DMS53 (cell line): ENCODE measurements at regions not wholly inside any gene's neighbourhood (a gene's known extent, or its start where the extent isn't known, plus 50 kb on each side); places are given as distances from the start of the nearest gene placed in this dataset.
A peak's percentile ranks its signal among the peaks of the same experiment; 100 is the strongest.

Experiments used
- DNase-seq: peaks from one replicate; lab custom pipeline; 2025; lab: John Stamatoyannopoulos, UW

DNA sequence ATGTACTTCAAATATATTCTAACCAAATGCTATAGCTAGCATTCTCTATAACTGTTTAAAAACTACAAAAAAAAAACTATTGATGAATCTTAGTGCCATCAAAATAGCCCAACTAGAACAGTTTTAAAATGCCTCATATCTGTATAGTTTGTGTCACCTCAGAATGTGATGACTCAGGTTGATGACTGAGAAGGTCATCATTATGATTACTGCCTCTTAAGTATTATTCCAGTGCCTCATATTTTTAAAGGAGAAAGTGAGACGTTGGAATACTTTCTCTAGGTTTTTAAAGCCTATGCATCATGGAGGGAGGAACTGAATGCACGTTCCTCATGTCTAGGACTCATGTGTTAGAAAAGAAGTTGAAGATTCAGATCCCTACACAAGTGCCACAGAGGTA is 88.2 kb downstream of the TMA16 start:
- DNase-seq = no peak

DNA sequence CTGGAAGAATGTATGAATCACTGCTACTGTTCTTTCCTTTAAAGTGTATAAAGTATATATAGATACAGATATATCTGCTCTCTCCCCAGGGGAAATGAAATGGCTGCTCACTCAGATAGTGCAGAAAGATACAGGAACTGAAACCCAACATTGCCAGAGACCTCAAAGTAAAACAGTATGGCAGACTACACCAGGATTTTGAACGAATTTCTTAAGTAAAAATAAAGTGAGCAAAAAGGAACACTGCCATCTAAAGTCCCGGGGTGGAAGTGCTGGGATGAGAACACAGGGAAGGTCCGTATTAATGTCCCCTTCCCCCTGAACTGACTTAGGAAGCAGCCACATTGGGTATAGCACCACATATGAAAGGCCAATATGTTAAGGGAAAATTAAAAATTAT is 93.4 kb downstream of the TMA16 start:
- DNase-seq = peak; percentile 42

DNA sequence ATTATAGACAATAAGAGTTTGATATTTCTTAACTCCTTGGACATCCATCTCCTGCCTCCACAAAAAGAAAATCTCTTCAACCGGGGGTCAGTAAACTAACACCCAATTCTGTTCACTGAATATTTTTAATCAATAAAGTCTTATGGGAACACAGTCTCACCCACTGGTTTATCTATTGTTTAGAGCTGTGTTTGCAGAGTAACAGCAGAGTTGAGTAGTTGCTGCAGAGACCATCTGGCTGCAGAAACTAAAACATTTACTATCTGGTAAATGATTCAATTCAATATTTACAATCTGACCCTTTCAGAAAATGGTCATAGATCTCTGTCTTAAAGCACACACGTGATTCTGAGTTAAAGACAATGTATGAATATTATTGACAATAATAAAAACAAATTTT is 94.0 kb downstream of the TMA16 start:
- DNase-seq = peak; percentile 63

DNA sequence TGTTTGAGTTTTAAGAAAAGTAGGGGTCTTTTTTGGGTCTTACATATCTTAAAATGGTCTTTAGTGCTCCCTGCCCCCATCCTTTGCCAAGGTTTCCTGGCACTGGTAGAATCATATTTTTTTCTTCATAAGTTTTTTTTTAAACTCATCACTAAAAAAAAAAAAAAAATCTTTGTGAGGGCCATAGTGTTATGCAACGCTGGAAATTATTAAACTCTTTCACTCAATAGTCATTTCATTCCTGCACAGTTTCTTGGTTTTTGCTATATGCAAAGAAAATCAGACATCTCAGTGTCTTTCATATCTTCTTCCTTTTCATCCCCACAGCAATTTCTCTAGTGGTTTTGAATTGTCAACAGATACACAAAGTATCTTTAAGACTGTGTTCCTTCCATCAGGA is 95.6 kb downstream of the TMA16 start:
- DNase-seq = no peak

DNA sequence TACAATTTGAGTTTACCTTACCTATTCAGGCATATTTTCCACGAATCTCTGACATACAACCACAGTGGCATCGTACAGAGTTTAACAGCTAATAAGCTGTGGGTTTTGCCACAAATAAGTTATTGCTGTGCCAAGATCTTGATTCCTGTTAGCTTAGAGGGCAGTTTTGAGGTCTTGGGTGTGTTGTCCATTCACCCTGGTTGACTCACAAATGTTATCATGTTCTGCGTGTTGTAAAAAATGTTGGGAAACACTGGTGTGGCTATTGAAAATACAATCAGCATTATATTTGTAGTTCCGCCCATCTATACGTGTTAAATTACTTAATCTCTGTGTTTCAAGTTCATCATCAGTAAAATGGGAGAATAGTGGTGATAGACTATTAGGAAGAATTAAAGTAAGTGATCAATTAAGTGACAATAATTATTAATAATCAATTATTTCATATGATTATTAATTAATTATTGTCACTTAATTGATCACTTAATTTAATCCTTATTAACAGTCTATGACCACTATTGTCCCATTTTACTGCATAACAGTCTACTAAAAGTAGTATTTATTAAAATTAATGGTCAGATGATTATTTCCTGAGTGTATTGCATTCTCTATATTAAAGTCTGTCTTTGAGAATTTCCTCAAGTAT is 96.3 kb downstream of the TMA16 start:
- peak; percentile 1 for DNase-seq

DNA sequence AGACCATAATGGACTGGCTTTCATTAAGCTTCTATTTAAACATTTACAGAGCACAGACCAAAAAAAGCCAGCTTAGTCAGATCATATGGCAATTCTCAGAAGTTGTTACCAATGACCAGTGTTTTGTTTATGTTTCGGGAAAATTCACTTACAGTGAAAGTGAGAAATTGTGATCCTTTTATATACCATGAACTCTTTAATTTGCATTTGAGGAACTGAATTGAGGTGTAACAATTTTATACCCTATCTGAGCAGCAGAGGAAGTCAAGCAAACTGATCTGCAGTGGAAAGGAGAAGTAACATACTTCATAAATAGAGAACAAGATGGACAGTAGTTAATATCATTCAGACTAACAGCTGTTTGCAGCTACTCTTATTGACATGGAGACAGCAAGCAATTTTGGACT is 97.1 kb downstream of the TMA16 start:
- DNase-seq = peak; percentile 25

DNA sequence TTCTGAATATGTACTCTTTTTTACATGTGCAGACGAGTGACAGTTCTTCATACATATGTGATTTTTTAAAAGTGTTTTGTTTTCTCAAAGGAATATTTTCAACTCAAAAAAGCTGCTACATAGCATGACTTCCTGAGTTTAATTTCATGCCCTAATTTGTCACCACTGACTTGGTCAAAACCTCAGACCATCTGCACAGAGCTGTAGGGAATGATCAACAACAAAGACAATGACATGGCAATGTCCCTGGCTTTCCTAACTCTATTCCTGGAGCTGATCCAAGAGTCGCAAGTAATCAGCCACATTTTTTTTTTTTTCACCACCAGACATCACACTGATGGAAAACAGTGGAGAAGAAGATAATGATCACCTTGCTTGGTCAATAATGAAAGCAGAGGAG is 97.7 kb downstream of the TMA16 start:
- peak; percentile 37 for DNase-seq

DNA sequence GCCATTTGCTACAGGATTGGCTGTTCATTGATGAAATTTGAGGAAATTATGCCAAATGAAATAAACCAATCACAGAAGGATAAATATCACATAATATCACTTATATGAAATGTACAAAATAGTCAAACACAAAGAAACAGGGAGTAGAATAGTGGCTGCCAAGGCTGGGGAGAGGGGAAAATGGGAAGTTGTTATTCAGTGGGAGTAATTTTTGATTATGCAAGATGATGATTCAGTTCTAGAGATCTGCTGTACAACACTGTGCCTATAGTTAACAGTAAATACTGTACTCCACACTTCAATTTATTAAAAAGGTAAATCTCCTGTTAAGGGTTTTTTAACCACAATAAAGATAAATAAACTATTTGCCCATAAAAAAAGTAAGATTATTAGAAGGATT is 101.1 kb downstream of the TMA16 start:
- DNase-seq = no peak

DNA sequence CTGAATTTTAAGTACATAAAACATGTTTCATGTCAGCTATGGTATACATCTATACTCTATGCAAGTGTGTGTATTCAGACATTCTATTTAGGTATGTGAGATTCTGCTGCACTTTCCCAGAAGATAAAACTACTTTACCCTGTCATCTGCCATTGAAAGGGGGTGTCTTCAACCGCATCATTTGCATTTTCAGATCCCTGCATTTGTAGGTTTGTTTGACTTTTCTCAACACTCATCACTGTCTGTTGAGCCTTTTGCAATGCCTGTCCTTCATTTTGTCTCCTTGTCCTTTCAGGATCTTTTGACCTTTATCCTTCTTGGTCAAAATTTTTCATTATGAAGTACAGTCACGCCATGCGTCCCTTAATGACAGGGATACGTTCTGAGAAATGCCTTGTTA is 103.5 kb downstream of the TMA16 start:
- DNase-seq = no peak

DNA sequence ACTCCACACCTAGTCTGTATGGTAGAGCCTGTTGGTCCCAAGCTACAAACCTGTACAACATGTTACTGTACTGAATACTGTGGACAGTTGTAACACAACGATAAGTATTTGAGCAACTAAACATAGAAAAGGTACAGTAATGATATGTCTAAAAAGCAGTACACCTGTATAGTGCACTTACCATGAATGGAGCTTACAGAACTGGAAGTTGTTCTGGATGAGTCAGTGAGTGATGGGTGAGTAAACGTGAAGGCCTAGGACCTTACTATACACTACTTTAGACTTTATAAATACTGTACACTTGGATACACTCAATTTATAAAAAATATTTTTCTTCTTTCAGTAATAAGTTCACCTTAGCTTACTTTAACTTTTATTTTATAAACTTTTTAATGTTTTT is 104.0 kb downstream of the TMA16 start:
- no peak for DNase-seq

DNA sequence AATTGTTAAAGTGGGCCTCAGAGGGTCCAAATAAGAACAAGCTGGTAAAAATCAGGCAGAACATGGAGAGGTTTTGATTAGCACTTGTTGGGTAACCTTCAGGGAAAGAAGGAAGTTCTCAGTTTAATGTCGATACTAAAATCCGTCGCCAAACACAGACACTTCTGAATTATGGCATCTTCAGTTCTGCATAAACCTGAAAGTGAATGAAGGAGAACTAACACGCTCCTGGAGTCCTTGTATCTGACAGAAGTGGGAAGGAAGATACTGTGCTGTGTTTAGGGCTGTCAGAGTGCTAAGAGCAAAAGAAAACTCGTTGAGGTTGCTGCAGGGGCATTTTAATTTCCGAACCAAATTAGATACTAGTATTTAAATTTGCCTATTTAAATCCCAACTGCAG is 106.2 kb downstream of the TMA16 start:
- DNase-seq = no peak

DNA sequence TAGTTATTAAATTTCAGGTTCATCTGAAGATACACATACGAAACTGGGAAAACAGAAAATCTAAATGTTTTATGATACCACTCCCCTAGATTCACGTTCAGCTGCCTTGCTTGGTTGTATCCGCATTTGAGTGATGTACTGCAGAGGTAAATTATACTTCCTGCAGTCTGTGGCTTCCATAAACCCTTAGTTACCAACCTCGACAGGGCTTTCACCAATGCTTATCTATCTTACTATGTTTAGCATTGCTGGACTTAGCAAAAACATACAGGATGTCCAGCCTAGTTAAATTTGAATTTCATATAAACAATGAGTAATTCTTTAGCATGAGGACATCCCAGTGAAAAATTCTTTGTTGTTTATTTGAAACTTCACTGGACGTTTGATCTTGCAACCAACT is 108.8 kb downstream of the TMA16 start:
- DNase-seq = no peak

DNA sequence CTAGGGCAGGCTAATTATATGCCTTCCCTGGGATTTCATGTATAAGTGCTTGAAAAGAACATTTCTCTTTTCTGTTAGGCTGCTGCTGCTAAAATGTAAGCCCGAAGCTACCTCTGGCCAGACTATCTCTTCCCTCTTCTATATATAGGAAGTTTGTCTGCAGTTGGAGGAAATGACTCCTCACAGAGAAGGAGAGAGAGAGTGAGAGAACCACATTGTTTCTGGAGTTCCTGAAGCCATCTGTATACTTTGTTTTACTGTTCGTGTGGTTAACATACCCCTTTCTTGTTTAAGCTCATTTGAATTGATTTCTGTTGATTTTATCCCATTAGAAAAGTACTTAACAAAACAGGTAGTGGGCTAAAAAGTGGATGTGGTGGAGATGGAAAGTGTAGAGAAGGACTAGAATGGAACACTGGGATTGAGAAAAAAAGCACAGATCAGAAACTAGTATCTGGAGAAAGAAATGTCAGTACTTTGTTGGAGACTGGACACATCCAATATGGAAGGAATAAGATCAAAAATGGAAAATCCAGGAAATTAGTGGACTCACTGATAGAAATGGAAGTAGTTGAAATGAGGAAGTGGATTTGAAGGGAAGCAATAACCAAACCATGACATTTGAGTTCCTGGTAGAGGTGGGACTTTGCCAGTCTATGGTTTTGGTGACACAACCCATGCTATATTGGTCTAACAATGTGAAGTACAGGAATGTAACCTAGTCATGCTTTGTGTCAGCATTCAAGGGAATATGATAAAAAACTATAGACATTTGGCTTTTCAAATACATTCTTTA is 112.6 kb downstream of the TMA16 start:
- no peak for DNase-seq

DNA sequence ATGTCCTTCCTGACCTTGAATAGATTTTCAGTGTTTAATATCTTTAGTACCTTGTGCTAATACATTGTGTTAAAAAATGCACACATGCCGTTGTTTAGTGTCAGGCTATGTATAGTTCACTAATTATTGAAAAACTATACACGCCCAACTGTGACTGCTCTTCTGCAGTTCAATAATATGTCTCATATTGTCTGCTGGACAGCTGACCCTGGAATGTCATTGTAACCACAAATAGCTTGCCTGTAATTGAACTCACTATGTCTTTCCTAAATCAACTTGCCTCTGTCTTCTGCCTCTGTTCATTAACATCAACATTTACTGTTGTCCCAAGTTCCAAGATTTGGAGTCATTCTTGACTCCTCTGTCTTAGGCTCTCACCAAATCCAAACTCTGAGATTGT is 114.5 kb downstream of the TMA16 start:
- no peak for DNase-seq

DNA sequence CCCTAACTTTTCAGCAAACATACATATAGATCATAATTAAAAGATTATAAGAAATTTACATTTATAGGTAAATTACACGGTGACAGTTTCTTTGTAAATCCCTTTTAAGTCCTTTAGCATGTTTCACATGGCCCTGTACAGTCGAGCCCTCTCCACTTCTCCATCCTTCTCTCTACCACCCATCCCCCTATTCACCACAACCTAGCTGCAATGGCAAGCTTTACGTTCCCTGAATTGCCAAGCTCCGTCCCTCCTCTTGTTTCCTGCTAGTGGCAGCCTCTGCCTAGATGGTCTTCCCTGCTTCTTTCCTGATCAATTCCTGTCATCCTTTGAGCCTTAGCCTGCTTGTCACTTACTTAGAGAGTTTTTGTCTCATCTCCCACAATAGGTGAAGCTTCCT is 116.2 kb downstream of the TMA16 start:
- no peak for DNase-seq

DNA sequence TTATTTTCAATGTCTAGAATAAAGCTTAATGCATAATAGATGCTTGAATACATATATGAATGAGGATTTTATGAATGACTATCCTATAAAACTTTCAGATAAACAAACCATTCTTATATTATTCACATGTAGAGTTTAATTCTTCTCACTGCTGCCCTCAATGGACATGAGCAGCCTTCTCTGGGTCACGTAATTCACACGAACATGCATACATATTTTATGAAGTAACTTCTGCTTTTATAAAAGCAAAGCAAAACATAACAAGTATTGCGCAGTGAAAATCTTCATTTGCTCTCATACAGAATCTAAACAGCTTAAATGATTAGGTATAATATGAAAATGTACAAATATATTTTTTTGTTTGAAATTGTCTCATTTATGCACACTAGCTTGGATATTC is 116.7 kb downstream of the TMA16 start:
- no peak for DNase-seq

DNA sequence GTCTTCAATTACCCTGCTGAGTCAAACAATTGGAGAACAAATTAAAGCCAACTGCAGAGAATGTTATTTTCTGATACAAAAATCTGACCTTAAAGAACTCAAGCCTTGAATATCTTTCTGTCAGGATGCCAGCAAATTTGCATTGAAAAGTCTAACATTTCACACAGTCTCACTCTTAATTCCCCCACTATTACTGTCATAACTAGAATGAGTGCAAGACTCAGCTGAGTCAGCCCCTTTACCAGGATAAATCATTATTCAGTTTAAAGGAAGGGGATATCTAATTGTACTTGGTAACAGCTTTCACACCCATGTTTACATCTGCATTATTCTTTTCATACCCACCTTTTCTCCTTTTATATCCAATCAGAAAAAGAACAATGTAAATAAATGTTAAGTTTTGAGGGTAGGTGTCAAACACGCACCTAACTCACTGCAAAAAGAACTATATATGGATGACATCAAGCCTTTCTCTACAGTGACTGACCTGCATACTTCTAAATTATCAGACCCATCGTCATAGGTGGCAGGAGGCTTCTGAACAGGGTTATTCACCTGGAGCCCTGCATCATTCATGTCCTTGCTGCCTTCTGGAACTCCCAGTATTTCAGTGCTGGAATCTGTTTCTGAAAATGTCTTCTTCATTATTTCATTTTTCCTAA is 117.4 kb downstream of the TMA16 start:
- no peak for DNase-seq

DNA sequence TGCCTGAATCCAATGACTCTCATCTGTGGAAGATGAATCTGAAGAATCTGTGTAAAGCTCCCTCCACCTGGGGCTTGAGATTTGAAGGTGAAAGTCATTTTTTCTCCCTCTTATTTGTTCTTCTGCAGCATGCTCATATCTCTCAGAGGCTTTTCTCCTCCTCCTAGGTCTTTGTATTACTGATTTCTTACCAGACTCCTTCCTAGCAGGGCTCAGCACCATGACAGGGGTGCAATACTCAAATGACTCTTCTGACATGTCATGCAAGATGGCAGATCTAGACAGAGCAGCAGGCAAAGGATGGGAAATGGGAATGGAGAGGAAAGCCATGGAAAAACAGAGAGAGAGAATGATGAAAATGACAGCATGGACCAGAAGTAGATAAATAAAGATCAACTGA is 118.3 kb downstream of the TMA16 start:
- no peak for DNase-seq

DNA sequence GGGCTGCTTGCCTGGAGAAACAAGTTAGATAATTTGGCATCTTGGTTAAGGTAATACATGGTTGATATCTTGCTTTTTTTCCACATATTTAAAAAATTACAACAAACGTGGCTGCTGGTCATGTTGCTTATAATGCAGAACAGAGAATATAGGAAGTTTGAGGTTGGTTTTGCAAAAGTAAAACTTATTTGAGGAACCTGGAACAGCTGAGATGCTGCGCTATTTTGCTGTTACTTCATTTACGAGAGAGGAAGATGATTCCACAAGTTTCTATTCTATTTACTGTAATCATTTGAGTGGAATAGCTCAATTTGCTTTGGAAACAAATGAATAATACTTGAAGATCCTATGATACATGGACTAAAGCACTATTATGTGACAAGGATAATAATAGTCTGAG is 118.9 kb downstream of the TMA16 start:
- DNase-seq = no peak

DNA sequence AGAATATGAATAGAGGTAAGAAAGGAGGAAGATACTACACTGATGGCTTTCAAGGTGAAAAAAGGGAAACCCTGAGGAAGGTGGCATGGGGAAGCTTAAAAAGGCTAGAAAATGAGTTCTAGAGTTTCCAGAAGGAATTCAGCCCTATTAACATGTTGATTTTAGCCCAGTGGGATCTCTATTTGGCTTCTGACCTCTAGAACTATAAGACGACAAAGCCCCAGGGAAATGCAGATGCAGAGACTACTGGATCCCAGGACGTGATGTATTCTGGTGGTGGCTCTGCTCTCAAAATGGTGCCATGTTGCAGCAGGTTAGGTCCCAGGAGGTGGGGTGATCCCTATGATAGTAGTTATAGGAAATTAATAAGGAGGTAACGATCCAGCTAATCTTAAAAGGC is 120.4 kb downstream of the TMA16 start:
- DNase-seq = no peak

DNA sequence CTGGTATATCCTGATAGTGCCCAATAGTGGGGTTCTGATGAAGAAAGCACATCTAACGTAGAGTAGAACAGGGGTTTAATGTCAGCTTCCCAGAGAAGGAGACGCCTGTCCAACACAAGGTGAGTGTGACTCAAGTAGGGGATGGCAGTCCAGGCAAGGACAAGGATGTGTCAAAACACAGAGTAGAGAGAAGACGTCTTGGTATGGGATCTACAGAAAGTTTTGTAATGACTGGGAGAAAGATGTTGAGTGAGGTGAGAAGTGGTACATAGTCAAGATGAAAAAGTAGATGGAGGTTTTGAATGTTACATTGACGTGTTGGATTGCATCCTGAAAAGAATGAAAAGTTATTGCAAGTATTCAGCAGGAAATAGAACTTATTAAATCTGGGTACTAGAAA is 124.4 kb downstream of the TMA16 start:
- no peak for DNase-seq

DNA sequence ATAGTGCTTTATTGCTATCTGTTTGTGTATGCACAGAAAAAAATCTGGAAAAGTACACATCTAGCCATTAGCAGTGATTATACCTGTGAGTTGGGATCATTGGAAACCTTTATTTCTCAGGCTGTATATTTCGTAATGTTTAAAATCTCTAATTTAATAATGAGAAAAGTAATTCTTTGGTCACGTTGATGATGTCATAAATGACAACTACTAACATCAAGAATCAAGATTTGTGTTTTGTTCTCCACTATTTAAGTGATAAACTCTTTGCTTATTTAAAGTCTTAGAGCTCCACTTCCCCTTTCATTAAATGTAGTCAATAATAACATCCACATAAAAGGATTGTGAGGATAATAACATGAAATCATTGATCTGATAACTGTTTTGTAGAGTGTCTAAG is 126.2 kb downstream of the TMA16 start:
- no peak for DNase-seq

DNA sequence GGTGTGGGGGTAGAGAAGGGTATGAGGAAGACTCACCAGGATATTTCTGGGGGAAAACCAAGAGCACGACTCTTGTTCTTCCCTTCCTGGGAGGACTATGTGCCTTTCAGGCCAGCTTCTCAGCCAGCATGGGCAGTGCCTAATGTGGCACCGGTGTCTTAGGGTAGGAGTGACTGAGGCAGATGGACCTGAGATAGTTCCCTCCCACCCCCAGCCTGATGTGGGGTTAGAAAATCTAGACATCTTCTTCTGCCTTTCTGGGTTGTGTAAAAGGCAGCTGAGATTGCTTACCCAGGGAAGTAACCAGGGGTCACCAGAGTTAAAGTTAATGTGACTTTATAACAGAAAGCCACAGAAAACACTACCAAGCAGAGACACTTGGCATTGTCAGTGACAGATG is 127.3 kb downstream of the TMA16 start:
- DNase-seq = no peak
